ENCODE measurements at regions not wholly inside any gene's neighbourhood (a gene's known extent, or its start where the extent isn't known, plus 50 kb on each side); places are given as distances from the start of the nearest gene placed in this dataset.

GRCh38 chr1:80441664-80442063 lies 1359.1 kb upstream of the ADGRL2 start:
- no peak for TF ChIP-seq CTCF (IDR thresholded peaks at IDR 0.05)
- no peak for TF ChIP-seq POLR2A (IDR thresholded peaks at IDR 0.05)

All from prostate gland (tissue), 2 donors.